SK-N-SH (cell line): ENCODE measurements at regions not wholly inside any gene's neighbourhood (a gene's known extent, or its start where the extent isn't known, plus 50 kb on each side); places are given as distances from the start of the nearest gene placed in this dataset.

Experiments used
- CTCF ChIP-seq: fragments of 200-600 bp; sonication (generic); IDR thresholded peaks from 2 replicates; pipeline ENCODE4 v1.6.1; 2017; ENCODE audit warnings: antibody characterized with exemption, mild to moderate bottlenecking, moderate library complexity
- EP300 ChIP-seq, 2 experiments: IDR thresholded peaks; 2 replicates each; pipeline versions ENCODE4 v1.4.0 to v1.6.1; 2012; ENCODE audit warnings: borderline replicate concordance in 1 of 2, low read depth in 1 of 2, low read length in 1 of 2
- NFIC ChIP-seq: IDR thresholded peaks from 2 replicates; pipeline ENCODE4 v1.4.0; 2012; ENCODE audit warnings: borderline replicate concordance
- RAD21 ChIP-seq: IDR thresholded peaks from 2 replicates; pipeline ENCODE4 v1.6.1; 2012; ENCODE audit warnings: mild to moderate bottlenecking, low read length
- REST ChIP-seq: IDR thresholded peaks from 2 replicates; pipeline ENCODE4 v1.6.1; 2012; ENCODE audit warnings: mild to moderate bottlenecking, low read depth, low read length, moderate library complexity
- TAF1 ChIP-seq: IDR thresholded peaks from 2 replicates; pipeline ENCODE4 v1.6.1; 2012; ENCODE audit warnings: low read depth, mild to moderate bottlenecking, low read length, moderate library complexity, borderline replicate concordance

- TF ChIP-seq CTCF, result no peak
- TF ChIP-seq REST, result no peak
- TF ChIP-seq RAD21, result no peak
- no peak for TF ChIP-seq TAF1
- TF ChIP-seq NFIC, result no peak
- TF ChIP-seq EP300 (IDR thresholded peaks at IDR 0.05; ENCODE audit: borderline replicate concordance in 1 of 2, low read depth in 1 of 2, low read length in 1 of 2), result no peak
Observed at GRCh38 chr3:25212736-25213135, 215.3 kb upstream of the RARB start.
